NCI-H1105 treated with DMSO at 0.1 percent for 48 hours (cell line): ENCODE measurements at regions not wholly inside any gene's neighbourhood (a gene's known extent, or its start where the extent isn't known, plus 50 kb on each side); places are given as distances from the start of the nearest gene placed in this dataset.

ENCODE experiments used
- DNase-seq: peaks from one replicate; lab custom pipeline; 2025; lab: John Stamatoyannopoulos, UW

DNA sequence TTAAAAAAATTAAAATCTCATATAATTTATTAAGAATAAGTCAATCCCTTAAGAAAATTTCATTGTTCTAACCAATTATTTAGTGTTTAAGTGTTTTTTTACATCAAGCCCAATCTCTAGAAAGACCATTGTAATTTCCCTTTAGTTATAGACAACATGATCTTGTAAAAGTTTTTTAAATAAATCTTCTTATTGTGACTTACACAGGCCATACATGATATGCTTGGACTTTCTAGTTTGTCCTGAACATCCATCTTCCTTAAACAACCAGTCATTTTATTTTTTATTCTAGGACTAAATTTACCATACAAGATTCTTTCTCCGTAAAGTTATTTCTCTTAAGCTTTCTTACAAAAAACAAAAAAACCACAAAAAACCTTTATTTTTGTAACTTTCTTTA, 126.5 kb upstream of the MAST4 start:
- DNase-seq = no peak

DNA sequence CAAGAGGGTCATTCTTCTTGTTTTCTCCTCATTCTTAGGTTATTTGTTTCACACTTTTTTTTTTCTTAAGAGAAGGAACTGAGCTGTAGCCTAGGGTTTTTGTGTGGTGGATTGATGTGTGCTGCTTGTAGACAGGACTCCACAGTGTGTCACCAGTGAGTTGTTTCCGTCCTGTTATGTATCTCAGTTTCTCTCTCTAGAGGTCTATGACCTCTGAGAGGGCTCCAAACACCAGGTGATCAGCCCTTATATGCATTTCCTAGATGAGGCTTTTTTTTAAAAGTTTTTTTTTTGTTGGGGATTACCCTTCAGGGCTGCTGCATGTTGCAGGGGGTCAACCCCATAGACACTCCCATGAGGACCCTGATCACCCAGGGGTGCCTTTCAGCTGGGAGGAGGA, 124.2 kb upstream of the MAST4 start:
- no peak for DNase-seq

DNA sequence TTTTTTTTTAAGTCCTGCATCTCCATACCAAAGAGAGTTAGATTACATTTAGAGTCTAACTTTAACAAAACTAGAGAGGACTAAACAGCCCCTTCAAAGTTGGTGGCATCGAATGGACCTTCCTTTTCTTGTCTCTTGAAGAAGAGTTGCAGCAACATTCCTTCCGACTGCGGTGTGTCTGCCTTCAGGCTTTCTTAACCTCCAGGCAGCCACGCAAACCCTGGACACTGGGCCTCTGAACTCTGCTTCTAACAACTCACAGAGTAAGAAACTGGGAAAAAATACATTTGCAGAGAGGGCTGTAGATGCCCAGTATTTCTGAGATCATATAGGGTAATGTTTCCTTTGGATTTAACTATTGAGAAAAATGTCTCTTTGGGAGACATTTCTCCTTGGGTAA, 120.5 kb upstream of the MAST4 start:
- DNase-seq = no peak

DNA sequence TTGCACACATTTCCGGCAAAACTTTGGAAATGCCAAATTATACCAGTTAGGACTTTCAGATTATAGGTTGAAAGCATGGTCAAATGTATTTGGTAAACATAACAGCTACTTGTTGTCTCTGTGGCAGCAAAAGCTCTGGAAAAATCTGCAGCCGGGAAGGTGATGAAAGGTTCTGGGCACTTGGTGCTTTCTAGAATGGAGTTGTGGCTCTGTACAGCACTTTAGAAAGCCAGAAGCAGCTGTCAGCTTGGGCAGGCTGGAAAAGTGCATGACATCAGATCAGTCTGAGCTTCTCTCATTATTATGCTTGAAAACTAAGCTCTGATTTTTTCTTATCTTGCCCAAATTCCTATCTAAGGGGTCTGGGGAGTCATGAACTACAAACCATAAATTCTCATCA, 118.6 kb upstream of the MAST4 start:
- DNase-seq = no peak

DNA sequence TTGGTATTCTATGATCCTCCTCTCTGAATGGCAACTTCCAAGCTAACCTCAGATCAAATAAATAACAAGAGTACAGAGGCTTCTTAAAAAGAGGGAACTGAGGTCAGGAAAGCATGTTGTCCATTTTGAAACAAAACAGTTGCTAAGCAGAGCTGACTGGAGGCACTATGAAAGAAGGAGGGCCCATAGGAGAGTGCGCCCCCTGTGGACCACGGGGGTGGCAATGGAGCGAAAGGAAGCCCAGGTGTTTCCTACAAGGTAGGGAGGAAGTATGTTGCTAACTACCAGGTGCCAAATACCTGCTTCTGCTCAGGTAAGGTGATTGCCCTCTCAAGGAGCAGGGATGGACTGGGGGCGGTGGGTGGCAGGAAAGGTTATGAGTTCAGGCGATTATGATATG, 101.8 kb upstream of the MAST4 start:
- DNase-seq = no peak

DNA sequence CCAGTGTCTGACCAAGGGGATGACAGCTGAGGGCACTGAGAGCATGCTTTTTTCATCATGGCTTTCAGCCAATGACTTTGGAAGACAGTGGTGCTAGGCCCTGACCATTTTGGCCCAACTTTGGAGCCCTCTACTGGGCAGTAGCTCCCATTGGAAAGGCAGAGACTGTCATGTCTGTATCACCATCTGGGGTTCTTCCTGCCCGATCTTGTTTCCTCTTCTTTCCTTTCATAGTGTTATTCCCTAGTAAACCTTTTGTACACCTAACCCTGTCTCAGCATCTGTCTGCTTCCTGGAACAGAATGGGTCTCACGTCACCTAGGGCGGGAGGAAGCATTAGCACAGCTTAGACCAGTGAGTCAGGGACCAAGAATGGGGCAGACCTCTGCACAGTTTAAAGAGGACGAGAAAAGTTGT, 97.4 kb upstream of the MAST4 start:
- no peak for DNase-seq

DNA sequence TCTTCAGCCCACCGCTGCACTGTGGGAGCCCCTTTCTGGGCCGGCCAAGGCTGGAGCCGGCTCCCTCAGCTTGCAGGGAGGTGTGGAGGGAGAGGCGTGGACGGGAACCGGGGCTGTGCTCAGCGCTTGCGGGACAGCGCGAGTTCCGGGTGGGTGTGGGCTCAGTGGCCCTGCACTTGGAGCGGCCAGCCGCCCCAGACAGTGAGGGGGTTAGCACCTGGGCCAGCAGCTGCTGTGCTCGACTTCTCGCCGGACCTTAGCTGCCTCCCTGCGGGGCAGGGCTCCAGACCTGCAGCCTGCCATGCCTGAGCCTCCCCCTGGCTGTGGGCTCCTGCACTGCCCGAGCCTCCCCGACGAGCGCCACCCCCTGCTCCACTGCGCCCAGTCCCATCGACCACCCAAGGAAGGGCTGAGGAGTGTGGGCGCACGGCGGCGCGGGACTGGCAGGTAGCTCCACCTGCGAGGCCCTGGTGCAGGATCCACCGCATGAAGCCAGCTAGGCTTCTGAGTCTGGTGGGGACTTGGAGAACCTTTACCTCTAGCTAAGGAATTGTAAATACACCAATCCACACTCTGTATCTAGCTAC, 92.9 kb upstream of the MAST4 start:
- no peak for DNase-seq

DNA sequence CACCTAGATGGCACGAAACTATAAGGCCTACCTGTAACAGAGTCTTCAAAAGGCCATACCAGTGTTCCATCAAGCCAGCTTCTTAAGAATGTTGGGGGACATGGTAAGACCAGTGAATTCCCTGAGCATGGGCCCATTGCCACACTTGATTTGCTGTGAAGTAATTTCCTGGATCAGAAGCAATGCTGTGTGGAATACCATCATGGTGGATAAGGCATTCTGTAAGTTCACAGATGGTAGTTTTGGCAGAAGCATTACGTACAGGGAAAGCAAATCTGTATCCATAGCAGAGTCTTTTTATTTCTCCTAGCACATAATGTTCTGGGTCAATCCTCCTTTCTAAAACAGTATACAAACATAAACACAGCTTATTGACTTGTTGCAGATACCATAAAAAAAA, 89.1 kb upstream of the MAST4 start:
- DNase-seq = no peak

DNA sequence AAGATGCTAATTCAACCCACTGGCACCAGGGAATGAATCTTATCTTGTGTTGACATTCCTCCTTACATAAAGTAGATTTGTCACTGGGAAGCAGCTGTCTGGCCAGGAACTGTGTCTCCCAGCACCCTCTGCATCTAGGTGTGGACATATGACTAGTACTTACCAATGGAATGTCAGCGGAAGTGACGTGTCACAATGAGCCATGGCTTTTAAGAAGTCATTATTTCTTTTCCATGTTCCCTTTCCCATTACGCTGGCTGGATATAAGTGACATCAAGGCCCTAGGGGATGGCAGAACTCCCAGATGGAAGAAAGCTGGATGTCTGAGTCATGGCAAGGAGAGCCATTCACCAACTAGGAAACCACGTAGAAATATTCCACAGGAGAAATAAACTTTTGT, 84.7 kb upstream of the MAST4 start:
- no peak for DNase-seq

DNA sequence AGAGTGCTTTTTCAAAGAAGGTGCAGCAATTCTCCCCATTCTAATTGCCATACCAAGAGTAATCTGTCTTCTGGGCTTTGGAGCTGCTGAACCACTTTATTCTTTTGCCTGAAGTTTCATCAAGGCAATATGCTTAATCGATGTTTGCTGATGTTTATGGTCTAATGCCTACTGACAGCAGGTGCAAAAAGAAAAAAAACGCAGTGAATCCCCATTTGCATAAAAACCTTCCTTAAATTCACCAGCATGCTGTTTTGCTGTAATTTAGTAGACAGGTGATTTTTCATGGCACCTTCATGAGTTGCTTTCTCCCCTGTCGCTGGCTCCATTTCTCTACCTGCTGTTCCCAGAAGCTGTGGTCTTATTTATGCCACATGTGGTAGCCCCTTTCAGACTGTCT, 83.1 kb upstream of the MAST4 start:
- no peak for DNase-seq

DNA sequence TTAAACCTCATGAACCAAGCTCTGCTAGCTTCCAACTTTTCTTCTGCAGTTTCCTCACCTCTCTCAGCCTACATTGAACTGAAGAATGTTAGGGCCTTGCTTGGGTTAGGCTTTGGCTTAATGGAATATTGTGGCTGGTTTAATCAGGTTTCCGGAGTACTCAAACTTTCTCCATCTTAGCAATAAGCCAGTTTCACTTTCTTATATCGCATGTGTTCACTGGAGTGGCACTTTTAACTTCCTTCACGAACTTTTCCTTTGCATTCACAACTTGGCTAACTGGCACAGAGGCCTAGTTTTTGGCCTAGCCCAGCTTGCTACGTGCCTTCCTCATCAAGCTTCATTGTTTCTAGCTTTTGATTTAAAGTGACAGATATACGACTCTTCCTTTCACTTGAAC, 81.0 kb upstream of the MAST4 start:
- no peak for DNase-seq

DNA sequence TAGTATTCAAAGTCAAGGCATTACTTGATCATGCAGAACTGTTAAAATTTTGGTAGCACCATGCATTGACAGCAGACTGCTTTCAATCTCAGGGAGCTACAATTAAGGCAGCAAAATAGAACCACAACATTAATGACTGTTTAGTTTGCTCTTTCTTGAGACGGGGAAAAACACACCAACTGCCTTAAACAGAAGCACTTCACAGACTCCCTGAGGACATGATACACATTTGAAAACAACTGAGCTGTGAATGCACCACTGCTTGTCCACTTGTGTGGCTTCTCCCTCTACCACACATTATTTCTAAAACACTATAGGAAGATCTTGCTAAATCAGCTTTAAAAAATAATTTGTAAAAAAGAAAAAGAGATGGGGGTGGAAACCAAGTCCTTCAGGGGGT, 79.6 kb upstream of the MAST4 start:
- DNase-seq = no peak

DNA sequence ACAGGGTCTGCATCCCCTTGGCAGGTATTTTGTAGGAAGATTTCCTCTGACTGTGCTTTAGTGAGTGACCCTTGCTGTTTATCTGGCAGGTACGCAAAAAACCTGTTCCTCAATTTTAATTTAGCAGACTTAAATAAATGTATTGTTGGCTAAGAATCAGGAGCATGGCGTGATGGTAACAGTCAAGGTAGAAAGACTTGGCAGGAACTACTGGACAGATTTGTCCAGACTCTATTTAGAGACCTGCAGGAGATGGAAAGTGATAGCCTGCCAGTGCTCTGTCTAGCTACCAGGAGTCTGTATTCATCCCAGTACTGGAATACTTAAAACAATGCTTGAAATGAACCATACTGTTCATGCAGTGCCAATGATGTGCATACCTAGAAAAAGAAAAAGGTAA, 78.8 kb upstream of the MAST4 start:
- DNase-seq = no peak

DNA sequence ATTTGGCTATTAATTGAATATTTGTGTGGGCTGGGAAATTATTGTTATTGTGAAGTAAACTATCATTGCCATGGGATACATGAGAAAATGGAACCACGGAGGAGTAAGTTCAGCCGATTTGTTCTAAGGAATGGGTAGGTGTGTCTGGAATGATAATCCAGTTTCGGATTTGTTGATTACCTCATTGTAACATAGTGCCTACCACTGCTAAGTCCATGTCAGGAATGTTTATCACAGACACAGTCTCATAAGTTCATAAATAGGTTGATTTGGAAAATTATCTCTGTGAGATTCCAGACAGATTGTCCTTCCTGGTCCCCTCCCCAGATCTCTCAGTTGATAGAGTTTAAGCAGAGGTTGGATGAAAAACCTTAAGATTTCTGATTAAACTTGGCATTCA, 78.1 kb upstream of the MAST4 start:
- DNase-seq = no peak

DNA sequence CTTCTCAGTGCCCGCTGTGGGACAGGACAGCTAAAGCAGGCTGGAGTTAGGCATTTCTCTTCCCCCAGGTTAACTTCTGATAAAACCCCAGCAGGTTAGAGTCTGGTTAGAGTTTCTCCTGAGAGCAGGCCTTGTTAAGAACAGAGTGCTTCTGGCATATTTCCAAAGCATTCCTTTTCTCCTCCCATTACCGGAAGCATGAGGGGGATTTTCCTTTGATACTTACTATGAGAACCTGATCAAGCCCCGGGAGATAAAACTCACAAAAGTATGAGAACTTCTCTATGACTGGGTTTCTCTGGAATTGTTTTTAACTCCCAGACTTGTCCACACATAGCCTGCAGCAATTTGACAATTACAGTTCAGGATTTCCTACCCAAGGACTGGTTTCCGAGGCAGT, 77.4 kb upstream of the MAST4 start:
- DNase-seq = no peak

DNA sequence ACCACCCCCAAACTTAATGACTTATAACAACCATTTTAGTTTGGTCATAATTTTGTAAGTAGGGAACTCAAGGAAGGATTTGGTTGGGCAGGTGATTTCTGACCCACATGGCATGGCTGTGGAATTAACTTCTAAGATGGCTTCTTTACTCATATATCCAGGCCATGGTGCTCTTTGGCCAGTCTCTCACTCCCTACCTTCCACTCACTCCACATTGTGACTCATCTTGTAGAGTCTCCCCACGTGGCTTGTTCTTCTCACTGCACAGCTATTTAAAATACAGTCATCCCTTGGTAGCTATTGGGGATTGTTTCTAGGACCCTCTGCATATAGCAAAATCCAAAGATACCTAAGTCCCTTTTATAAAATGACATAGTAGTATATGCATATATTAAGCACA, 76.6 kb upstream of the MAST4 start:
- no peak for DNase-seq

DNA sequence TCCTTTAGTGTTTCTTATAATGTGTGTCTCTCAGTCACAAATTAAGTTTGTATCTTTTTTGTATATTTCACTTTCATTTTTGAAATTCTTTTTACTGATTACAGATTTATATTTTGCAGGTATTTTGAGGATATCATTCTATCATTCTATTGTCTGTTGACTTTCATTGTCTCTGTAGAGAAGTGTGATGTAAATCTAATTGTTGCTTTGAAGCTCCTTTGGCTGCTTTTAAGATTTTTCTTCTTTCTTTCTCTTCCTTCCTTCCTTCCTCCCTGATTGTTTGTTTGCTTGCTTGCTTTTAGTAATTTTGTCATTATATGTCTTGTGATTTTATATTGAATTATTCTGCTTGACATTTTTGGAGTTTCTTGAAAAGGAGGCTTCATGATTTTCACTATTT, 75.3 kb upstream of the MAST4 start:
- DNase-seq = no peak

DNA sequence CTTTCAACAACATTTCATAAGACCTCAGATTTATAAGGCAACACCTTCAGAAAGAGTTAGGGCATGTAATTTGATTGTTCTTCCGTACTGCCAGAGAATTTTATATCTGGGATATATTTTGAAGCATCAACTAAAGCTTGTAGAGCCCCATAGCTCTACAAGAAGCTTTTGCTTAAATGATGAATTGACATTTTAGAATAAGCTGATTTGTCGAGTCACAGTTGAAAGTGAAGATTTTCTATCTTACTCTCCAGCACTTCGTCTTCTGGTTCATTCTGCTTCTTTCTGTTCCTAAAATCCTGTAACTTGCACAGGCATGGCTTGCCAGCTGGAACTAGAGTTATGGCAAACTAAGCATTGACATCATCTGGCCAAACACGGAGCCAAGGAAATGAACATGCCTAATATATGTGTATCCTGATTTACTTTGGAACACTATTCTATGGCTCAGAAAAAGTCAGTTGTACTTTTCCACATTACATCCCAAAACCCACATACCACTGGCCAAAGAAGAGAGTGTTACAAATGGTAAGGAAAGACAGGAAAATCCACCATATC, 68.6 kb upstream of the MAST4 start:
- DNase-seq = no peak

DNA sequence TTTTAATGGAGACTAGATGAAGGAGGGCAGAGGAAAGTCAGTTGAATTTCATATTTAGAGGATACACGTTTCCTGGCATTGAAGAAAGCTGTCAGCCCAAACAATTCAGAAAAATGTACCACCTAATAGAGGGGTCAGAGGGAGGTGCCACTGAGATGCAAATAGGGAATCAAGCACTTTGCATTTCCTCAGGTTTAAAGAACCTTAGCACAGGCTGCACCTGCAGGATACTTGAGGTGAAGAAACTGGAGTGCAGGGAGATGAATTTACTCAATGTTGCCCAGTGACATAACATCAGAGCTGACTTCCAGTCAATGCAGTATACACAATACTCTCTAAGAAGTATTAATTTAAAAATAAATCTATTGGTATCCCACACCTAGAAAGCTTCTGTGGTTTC, 67.0 kb upstream of the MAST4 start:
- no peak for DNase-seq

DNA sequence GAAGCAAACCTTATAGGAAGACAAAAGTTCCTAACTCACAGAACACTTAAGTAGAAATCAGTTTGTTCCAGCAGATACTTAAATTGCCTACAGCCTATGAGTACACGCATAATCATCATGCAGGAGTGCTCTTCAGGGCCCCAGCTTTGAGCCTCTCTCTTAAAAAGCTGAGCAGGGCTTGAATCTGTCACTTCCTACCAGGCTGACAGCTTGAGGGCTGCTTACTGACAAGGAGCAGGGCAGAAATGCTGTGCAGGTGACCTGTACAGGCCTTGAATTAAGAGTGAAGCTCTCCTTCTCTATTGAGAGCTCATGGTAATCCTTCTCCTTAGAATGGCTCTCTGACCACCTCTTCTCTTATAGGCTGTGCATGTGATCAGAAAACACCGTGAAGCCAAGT, 66.5 kb upstream of the MAST4 start:
- DNase-seq = no peak

DNA sequence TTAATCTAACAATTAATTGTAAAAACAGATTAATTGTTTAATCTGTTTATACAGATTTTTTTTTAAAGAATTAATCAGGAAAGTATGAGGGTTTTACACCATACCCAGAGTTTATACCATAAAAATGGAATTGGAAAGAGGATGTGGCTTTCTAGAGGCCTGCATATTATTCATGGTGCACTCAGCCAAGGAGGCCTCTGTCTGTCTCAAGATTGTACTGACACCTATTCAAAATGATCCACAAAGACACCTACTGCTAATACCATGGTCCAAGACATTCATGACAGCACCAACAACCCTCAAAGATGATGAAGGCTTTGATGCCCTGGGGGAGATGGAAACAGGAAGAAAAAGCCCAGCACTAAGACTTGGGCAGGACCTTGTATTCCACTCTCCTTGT, 58.1 kb upstream of the MAST4 start:
- DNase-seq = no peak

DNA sequence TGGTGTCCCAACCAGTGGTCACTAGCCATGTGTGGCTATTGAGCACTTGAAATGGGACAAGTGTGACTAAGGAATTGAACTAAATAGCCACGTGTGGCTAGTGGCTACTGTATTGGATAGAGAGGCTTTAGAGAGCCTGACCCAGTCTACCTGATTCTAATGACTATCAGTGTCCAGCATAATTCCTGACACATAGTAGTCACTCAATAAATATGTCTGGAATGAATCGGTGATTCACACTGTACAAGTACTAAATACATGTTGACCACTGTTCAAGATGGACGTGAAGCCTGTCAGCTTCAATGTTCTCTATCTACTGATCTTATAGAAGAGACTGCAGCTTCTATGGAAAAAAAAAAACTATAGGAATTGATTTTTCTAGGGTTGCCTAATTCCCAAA, 57.7 kb upstream of the MAST4 start:
- no peak for DNase-seq

DNA sequence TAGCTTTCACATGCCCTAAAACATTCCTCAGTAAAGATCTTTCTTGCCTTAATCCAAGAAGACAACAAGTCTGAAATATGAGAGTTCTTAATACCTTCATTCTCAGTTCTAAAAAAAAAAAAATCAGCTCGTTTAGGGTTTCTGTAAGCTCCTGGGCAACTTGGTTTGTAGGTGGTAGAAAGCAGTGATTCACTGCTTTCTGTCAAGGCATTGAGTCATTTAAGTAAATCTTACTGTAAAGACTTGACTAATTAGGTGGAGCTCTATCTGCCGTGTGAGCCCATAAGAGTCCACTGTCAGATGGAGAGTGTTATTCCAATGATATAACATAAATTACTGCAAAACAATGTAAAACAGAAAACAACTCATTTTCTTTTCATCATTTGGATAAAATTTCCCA, 56.1 kb upstream of the MAST4 start:
- DNase-seq = no peak

DNA sequence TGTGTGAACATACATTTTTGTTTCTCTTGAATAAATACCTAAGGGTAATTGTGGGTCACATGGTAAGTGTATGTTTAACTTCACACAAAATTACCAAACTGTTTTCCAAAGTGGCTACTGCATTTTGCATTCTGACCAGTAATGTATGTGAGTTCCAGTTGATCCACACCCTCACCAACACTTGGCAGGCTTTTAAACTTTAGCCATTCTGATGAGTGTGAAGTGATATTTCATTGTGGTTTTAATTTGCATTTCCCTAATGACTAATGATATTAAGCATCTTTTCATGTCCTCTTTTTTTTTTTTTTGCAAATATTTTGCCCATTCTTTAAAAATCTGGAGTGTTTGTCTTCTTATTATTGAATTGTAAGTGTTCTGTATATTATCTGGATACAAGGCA, 53.5 kb upstream of the MAST4 start:
- DNase-seq = no peak
